Upper lobe of left lung (tissue), 4 donors: ENCODE measurements at regions not wholly inside any gene's neighbourhood (a gene's known extent, or its start where the extent isn't known, plus 50 kb on each side); places are given as distances from the start of the nearest gene placed in this dataset.

ENCODE experiments used
- POLR2A ChIP-seq, 4 donors: fragments of 450-650 bp; IDR thresholded peaks; one replicate each; pipeline ENCODE4 v1.5.1; 2016 to 2017; ENCODE audit warnings: antibody characterized with exemption in 4 of 4, mild to moderate bottlenecking in 2 of 4
- POLR2AphosphoS5 ChIP-seq, 2 donors: sonication (generic); formaldehyde crosslinking; IDR thresholded peaks; one replicate each; pipeline ENCODE4 v1.5.1; 2017; ENCODE audit warnings: antibody characterized with exemption in 2 of 2
- TF ChIP-seq, protein P1 (sequence below), 6 experiments: fragments of 450-650 bp in 4 of 6; fragments of 200-600 bp in 2 of 6; sonication (generic) in 2 of 6; IDR thresholded peaks; one replicate each; pipeline ENCODE4 v1.5.1; 2016 to 2019; ENCODE audit warnings: antibody characterized with exemption in 6 of 6

DNA sequence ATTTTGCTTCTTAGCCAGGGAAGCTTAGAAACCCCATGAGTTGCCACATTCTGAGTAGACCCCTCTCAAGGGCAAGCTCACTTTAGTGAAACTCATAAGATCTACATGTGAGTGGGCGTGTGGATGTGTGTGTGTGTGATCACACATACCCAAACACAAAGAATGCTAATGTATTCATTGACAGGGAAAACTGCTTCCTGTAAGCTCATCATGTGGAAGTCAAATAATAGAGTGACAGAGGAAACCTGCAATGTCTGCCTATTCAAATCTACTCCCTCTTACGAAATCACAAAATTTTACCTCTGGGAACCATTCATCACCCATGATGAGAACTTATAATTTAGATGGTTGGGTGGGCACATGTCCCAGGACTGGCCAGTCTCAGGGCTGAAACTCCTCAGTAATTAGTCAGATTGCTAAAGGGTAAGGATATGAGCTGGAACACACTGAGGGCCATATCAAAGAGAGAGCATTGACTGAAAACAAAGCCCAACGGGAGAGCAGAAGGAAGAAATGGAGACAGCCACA lies 94.5 kb upstream of the CCDC150 start:
- no peak for TF ChIP-seq POLR2A (IDR thresholded peaks at IDR 0.05)
- TF ChIP-seq, protein P1, sequence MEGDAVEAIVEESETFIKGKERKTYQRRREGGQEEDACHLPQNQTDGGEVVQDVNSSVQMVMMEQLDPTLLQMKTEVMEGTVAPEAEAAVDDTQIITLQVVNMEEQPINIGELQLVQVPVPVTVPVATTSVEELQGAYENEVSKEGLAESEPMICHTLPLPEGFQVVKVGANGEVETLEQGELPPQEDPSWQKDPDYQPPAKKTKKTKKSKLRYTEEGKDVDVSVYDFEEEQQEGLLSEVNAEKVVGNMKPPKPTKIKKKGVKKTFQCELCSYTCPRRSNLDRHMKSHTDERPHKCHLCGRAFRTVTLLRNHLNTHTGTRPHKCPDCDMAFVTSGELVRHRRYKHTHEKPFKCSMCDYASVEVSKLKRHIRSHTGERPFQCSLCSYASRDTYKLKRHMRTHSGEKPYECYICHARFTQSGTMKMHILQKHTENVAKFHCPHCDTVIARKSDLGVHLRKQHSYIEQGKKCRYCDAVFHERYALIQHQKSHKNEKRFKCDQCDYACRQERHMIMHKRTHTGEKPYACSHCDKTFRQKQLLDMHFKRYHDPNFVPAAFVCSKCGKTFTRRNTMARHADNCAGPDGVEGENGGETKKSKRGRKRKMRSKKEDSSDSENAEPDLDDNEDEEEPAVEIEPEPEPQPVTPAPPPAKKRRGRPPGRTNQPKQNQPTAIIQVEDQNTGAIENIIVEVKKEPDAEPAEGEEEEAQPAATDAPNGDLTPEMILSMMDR (IDR thresholded peaks at IDR 0.05): no peak
- no peak for TF ChIP-seq POLR2AphosphoS5 (IDR thresholded peaks at IDR 0.05)
